ENCODE measurements at regions not wholly inside any gene's neighbourhood (a gene's known extent, or its start where the extent isn't known, plus 50 kb on each side); places are given as distances from the start of the nearest gene placed in this dataset.
"Not testable (repeated sequence)": the region's sequence is repeated elsewhere in the genome, so short reads cannot be mapped to it uniquely, and the experiment has no call there.

DNA sequence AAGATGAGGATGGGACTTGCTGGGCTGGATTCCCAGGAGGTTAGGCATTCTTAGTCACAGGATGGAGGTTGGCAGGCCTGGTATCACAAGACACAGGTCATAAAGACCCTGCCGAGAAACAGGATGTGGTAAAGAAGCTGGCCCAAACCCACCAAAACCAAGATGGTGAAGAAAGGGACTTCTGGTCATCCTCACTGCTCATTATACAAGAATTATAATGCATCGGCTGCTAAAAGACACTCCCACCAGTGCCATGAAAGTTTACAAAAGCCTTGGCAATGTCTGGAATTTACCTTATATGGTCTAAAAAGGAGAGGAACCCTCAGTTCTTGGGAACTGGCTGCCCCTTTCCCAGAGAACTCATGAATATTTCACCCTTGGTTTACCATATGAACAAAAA lies 345.5 kb upstream of the POM121L12 start:
- DNase-seq: no peak

DNA sequence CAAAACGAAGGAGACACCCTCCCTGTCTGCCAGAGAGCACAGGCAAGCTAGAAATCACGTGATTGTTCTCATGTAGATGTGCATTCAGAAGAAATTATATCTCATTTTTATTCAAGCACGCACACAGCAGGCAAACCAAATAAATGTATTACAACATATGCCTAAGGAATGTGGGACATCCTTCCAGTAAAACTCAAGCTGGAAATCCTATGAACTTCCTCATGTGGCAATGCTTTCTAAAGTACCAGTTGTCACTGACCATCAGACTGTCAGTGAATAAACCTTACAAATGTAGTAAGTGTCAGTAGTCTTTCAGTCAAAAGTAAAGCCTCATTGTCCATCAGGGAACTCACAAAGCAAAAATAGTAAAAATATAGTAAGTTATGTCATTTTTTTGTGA lies 350.1 kb upstream of the POM121L12 start:
- no peak for DNase-seq

DNA sequence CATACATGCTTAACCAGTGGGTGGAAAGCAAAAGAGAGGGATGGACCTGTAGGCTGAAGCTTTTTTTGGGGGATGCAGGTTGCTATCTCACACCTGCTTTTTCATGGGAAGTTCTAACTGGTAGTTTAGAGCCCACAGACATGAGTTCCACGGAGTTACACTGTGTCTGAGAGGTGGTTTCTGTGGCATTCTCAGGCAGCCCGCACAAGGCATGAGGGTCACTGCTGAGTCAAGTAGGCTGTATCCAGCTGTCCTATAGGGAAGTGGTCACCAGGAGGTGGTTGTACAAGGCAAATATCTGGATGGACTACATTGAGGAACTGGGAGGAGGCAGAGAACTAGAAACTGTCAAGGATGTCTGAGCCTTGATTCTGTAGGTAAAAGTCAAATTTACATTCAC lies 351.0 kb upstream of the POM121L12 start:
- DNase-seq: no peak

GRCh38 chr7:52682993-52683392 lies 352.4 kb upstream of the POM121L12 start:
- no peak for DNase-seq

- DNase-seq: no peak
Measured at GRCh38 chr7:52670608-52671225, 364.7 kb upstream of the POM121L12 start.

- DNase-seq: no peak
Measured at GRCh38 chr7:52669031-52669430, 366.4 kb upstream of the POM121L12 start.

DNA sequence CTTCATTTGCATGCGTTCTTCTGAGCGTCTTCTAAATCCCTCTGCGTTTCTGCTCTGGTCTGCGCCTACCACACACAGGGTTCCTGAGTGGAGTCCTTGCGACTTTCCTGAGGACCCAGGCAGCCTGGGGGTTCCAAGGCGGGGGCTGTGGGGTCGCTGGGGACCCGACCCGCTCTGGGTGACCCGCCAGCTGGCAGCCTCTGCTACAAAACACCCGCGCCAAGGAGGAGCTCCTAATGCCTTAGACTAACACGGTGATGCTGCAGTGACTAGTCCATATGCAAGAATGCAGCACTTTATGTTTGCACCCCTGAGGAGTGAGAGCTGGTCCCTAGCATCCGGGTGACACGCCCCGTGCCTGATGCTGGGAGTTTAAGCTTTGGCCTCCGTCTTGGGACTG lies 367.0 kb upstream of the POM121L12 start:
- DNase-seq: no peak

DNA sequence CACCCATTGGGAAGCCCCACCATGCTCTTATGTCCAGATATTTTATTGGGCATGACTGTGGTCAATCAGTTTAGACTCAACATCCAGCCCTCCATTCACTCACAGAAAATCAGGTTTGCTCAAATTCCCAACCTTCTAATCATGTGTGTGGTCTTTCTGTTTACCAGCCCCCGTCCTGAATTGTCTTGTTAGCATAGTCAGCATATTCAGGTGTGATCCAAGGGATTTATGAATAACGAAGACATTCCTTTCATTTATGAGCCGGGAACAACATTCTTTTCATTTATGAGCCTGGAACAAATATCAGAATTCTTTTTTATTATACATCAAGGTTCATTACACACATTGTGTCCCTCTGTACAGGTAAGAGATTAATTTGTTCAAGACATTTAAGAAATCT lies 376.3 kb upstream of the POM121L12 start:
- no peak for DNase-seq

DNA sequence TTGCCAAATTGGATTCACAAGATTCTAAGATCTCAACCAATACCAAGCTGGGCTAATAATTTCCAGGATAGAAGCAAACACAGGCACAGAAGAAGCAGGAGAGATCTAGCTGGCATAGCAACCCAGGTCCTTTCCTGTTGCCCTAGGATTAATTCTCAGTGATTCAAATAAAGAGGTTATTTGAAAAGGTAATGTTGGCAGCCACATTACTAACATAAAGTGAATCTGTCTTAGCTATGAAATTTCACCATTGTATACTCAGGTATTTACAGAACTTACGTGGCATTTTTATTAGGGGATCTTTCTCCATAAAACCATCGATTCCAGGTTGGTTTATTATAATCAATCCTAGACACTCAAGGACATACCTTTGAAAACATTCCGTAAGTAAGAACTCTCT lies 379.3 kb upstream of the POM121L12 start:
- no peak for DNase-seq

DNA sequence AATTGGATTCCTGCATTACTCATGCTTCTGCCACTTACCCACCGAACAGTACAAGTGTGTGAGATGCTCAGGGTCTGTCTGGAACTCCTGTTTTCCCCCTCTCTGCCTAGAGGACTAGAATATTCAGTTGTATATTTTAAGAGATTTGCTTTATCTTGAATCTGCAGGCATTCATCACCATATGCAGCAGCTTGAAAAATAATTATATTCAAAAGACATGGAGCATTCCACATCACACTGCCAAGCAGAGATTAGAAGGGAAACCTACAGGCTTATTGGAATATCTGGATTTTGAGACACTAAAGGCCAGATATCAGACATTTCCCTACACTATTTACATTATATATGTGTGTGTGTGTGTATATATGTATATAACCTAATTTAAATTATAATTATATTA lies 382.8 kb upstream of the POM121L12 start:
- no peak for DNase-seq

DNA sequence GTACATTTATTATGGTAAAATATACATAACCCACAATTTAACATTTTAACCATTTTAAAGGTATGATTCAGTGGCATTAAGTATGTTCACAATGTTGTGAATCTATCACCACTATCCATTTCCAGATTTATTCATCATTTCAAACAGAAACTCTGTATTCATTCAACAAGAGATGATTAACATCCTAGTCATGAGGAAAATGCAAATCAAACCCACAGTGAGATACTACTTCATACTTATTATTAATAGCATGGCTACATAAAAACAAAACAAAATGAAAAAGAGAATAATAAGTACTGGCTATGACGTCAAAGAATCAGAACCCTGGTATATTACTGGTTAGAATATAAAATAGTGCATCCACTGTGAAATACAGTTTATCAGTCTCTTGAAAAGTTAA lies 386.6 kb upstream of the POM121L12 start:
- DNase-seq: no peak

- no peak for DNase-seq
Measured at GRCh38 chr7:52647046-52647445, 388.4 kb upstream of the POM121L12 start.

DNA sequence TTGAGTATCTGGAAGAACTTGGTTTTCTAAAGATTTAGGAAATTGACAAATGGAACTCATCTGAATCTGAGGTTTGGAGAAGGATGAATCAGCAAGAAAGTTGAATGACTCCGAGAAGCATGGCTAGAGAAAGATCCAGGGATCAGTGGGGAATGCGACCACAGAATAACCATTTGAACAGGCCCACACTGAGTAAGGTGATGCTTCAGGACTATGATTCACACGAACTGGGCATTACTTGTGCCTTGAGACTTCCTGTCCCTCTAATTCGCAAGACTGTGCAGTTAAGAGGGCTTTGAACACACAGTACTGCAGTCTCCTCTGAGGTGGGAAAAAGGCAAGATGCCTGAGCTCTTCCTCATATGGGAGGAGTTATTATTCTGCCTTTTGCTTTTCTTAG lies 395.5 kb upstream of the POM121L12 start:
- no peak for DNase-seq

GRCh38 chr7:52639126-52639525 lies 396.3 kb upstream of the POM121L12 start:
- no peak for DNase-seq

DNA sequence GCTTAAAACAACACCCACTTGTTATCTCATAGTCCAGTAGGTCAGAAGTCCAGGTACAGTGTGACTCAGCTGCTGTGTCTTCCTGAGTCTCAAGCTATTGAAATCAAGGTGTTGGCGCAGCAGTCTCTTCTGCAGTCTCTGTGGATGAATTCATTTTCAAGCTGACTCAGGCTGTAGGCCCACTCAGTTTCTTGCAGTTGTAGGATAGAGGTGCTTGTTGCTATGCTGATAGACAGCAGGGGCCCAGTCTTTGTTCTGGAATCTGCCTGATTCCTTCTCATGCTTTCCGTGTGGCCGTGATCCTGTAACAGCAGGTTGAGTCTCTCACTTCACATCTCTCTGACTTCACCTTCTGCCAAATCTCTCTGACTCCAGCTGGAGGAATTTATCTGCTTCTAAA lies 400.4 kb upstream of the POM121L12 start:
- no peak for DNase-seq

DNA sequence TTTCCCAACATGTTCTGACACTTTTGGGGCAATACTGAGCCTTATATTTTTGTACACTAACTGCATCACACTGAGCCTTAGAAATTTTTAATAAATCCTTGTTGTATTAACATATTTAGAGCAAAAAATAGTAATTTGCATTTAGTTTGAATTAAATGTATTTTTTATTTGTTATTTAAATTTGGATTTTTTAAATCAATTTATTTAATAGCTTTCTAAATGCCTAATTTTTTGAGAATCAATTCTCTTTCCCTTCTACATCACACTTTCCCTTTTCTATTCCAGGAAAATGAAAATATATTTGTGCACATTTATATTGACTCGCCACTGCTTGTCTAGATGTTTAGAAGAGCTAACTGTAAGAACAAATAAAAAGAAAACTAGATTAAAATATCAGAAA lies 414.6 kb upstream of the POM121L12 start:
- DNase-seq: no peak

DNA sequence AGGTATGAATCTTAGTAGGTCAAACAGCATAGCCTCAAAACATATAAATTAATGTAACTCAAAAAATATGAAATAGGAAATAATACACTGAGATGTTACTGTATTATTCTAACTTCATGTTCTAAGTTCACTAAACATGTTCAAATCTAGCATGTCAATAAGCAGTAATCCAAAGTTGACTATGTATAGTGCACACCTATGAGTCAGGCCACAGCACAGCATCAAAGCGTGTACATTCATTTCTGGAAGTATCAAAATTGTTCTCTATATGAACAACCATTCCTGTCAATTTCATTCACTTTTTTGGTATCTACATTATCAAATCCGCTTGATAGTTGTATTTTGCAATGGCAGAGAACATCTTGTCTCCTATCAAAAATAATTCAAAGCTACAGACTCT lies 418.9 kb upstream of the POM121L12 start:
- DNase-seq: no peak

- DNase-seq: peak; percentile 26
Measured at GRCh38 chr7:52615021-52615695, 420.3 kb upstream of the POM121L12 start.

- DNase-seq: no peak
Measured at GRCh38 chr7:52609511-52609910, 425.9 kb upstream of the POM121L12 start.

- no peak for DNase-seq
Measured at GRCh38 chr7:52592698-52593097, 442.7 kb upstream of the POM121L12 start.

GRCh38 chr7:52586704-52587103 lies 448.7 kb upstream of the POM121L12 start:
- DNase-seq: no peak

GRCh38 chr7:52584041-52584440 lies 451.4 kb upstream of the POM121L12 start:
- no peak for DNase-seq

GRCh38 chr7:52573141-52573540 lies 462.3 kb upstream of the POM121L12 start:
- DNase-seq: not testable (repeated sequence)

- DNase-seq: no peak
Measured at GRCh38 chr7:52571026-52571425, 464.4 kb upstream of the POM121L12 start.

- DNase-seq: no peak
Measured at GRCh38 chr7:52569151-52569550, 466.3 kb upstream of the POM121L12 start.

Measured in NCI-H1105 treated with DMSO at 0.1 percent for 48 hours (cell line).